ENCODE measurements at regions not wholly inside any gene's neighbourhood (a gene's known extent, or its start where the extent isn't known, plus 50 kb on each side); places are given as distances from the start of the nearest gene placed in this dataset.

GRCh38 chr1:235043234-235043633, 85.4 kb downstream of the TOMM20 start (continued):
- TF ChIP-seq ZNF615 (CRISPR knock-in tag; IDR thresholded peaks at IDR 0.05; ENCODE audit: borderline replicate concordance) (no peak), ZNF7 (CRISPR knock-in tag; IDR thresholded peaks at IDR 0.05) (no peak), ARID4A (CRISPR knock-in tag; IDR thresholded peaks at IDR 0.05; ENCODE audit: borderline replicate concordance) (no peak)

GRCh38 chr1:235038701-235039100, 89.9 kb downstream of the TOMM20 start:
- ChIA-PET POLR2A (no interaction called here), CTCF (ENCODE audit: low intra/inter-chr PET ratio, low total read pairs) (no interaction called here)
- WGBS (ENCODE audit: low lambda C conversion rate), result 83% methylated on average over 2 of the region's 2 CpGs
- Histone ChIP-seq H3K4me3 (replicated peaks in 1 of 3; ENCODE audit: insufficient read depth in 1 of 3, low read depth in 2 of 3, low read length in 3 of 3) (no peak overlapping the region), H2AFZ (ENCODE audit: low read length) (no peak overlapping the region), H4K20me1 (ENCODE audit: insufficient read depth, low read length) (no peaks in the 10 kb centered on the region), H3K9me3 (ENCODE audit: low read length) (no peaks in the 10 kb centered on the region), H3K27me3 (ENCODE audit: control insufficient read depth in 1 of 2, insufficient read depth in 2 of 2, low read length in 2 of 2) (no peaks in the 10 kb centered on the region), H3K36me3 (replicated peaks in 1 of 2; ENCODE audit: control insufficient read depth in 1 of 2, insufficient read depth in 2 of 2, low read length in 2 of 2) (no peaks in the 10 kb centered on the region), H3K4me1 (ENCODE audit: insufficient read depth, low read length) (peaks cover 9% of the 10 kb centered on the region; the same call in 1 of the 2 replicates), H3K4me2 (ENCODE audit: low read depth, low read length) (no peak overlapping the region), H3K27ac (ENCODE audit: extremely low read length, insufficient read depth, low read length) (no peak overlapping the region), H3K79me2 (ENCODE audit: insufficient read depth, low read length) (no peaks in the 10 kb centered on the region), H3K9ac (ENCODE audit: insufficient read depth, low read depth, low read length) (no peak overlapping the region)
- no peak for DNase-seq (ENCODE audit: low spot score)
- intact Hi-C loops (cut with micrococcal nuclease; ENCODE audit: unreplicated experiment), result no loop called here
- ATAC-seq, result no peak
- BruUV-seq (replicated peaks), result no TSS peak
- FAIRE-seq, result no peak
- in situ Hi-C loops (cut with HindIII; ENCODE audit: extremely low pct_ligation_motif_present, low pct_unique_long_range_greater_than_20kb), result no loop called here
- no peak for TF ChIP-seq ZNF326 (CRISPR knock-in tag; IDR thresholded peaks at IDR 0.05; ENCODE audit: borderline replicate concordance)
- no peak for TF ChIP-seq SOX5 (CRISPR knock-in tag; IDR thresholded peaks at IDR 0.05; ENCODE audit: borderline replicate concordance)
- no peak for TF ChIP-seq RCOR2 (CRISPR knock-in tag; IDR thresholded peaks at IDR 0.05)
- no peak for TF ChIP-seq ZNF232 (CRISPR knock-in tag; IDR thresholded peaks at IDR 0.05; ENCODE audit: borderline replicate concordance)
- no peak for TF ChIP-seq TSC22D2 (CRISPR knock-in tag; IDR thresholded peaks at IDR 0.05; ENCODE audit: borderline replicate concordance)
- no peak for TF ChIP-seq SKIL (CRISPR knock-in tag; IDR thresholded peaks at IDR 0.05; ENCODE audit: borderline replicate concordance)
- TF ChIP-seq TEAD2 (CRISPR knock-in tag; IDR thresholded peaks at IDR 0.05), result no peak
- no peak for TF ChIP-seq NCOA1 (CRISPR knock-in tag; IDR thresholded peaks at IDR 0.05)
- no peak for TF ChIP-seq ZNF772 (CRISPR knock-in tag; IDR thresholded peaks at IDR 0.05)
- TF ChIP-seq ZFP41 (CRISPR knock-in tag; IDR thresholded peaks at IDR 0.05; ENCODE audit: borderline replicate concordance), result no peak
- no peak for TF ChIP-seq ZNF124 (CRISPR knock-in tag; IDR thresholded peaks at IDR 0.05)
